ENCODE measurements at regions not wholly inside any gene's neighbourhood (a gene's known extent, or its start where the extent isn't known, plus 50 kb on each side); places are given as distances from the start of the nearest gene placed in this dataset.

GRCh38 chr3:177402533-177402932 is 205.3 kb upstream of the TBL1XR1 start:
- TF ChIP-seq, protein P1, sequence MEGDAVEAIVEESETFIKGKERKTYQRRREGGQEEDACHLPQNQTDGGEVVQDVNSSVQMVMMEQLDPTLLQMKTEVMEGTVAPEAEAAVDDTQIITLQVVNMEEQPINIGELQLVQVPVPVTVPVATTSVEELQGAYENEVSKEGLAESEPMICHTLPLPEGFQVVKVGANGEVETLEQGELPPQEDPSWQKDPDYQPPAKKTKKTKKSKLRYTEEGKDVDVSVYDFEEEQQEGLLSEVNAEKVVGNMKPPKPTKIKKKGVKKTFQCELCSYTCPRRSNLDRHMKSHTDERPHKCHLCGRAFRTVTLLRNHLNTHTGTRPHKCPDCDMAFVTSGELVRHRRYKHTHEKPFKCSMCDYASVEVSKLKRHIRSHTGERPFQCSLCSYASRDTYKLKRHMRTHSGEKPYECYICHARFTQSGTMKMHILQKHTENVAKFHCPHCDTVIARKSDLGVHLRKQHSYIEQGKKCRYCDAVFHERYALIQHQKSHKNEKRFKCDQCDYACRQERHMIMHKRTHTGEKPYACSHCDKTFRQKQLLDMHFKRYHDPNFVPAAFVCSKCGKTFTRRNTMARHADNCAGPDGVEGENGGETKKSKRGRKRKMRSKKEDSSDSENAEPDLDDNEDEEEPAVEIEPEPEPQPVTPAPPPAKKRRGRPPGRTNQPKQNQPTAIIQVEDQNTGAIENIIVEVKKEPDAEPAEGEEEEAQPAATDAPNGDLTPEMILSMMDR (IDR thresholded peaks at IDR 0.05) = no peak
- no peak for TF ChIP-seq EP300 (IDR thresholded peaks at IDR 0.05)
